ENCODE measurements at regions not wholly inside any gene's neighbourhood (a gene's known extent, or its start where the extent isn't known, plus 50 kb on each side); places are given as distances from the start of the nearest gene placed in this dataset.

DNA sequence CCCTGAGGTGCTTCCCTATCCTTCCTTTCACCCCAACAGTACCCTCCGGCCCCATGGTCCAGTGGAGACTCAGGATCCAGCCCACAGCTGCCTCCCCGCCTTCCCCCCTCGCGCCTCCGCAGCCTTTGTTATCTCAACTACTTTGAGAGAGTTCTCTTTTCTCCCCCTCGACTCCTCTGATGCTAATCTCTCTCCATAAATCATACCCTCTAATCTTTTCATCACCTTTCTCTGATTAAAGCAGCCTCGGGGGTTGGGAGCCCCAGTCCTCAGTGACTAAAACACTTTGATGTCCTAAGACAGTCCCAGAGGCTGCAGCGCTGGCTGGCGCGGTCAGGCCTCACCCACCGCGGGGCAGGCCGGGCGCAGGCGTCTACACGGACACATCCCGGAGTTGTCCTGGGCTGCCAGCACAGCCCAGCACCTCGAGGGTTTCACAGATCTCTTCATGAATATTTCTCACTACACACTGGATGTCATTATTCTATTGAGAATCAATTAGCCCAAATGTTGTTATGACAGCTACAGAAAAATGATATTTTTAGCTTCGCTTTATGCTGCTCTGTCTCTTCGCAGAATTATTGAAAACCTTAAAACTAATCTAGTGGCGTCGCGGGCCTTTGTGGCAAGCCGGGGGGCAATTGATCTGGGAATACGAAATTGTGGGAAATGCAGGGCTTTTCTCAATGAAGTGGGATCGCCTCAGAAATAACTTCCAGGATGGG lies 289.5 kb downstream of the RRAGC start:
- no peak for DNase-seq

DNA sequence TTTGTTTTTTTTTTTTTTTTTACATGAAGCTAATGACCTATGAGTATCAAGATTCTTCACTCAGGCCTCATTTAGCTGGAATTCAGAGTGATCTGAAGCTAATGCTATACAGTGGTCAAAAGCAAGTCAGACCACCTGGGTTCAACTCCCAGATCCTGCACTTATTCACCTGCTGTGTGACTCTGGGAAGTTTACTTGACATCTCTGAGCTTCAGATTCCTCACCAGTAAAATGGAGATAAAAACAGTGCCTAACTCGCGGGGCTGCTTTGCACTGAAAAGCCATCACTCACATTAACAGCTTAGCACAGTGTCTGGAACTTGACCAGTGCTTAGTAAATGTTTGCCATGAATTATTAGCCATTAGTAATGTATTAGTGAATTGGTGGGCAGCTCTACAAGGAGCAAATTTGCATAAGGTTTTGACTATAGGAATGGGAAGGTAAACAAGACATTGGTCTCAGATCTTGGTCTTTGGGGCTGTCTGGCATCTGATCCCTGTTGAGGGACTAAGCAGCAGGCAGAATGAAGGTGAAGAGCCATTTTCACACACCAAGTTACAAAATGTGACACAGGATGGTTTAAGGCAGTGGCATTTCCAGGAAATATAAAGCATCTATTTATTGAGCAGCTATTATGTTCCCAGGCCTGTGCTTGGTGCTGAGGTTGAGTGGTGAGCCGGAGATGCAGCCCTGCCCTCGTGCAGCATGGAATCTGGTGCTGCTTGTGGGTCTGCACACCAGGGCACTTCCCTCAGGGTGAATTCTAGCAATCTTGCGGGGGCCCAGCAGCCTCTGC lies 291.3 kb downstream of the RRAGC start:
- DNase-seq = no peak

DNA sequence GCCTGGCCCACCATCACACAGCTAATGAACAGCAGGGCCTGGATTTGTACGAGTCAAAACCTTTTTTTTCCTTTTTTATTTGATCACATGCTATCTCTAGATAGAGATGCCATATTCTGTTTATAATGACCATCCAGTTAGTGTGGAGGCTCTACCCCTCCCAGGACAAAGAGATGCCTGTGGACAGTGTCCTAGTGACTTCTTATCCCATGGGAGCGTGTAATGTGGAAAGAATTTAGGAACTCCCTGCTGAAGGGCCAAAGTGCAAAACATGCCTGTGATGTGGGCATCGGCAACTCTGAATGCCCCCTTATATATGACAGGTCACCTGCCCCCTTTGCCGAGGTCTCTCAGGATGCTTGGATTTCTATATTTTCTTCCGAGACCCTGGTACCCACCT lies 292.2 kb downstream of the RRAGC start:
- DNase-seq = no peak

GRCh38 chr1:38565020-38565491 lies 294.5 kb downstream of the RRAGC start:
- DNase-seq = no peak

DNA sequence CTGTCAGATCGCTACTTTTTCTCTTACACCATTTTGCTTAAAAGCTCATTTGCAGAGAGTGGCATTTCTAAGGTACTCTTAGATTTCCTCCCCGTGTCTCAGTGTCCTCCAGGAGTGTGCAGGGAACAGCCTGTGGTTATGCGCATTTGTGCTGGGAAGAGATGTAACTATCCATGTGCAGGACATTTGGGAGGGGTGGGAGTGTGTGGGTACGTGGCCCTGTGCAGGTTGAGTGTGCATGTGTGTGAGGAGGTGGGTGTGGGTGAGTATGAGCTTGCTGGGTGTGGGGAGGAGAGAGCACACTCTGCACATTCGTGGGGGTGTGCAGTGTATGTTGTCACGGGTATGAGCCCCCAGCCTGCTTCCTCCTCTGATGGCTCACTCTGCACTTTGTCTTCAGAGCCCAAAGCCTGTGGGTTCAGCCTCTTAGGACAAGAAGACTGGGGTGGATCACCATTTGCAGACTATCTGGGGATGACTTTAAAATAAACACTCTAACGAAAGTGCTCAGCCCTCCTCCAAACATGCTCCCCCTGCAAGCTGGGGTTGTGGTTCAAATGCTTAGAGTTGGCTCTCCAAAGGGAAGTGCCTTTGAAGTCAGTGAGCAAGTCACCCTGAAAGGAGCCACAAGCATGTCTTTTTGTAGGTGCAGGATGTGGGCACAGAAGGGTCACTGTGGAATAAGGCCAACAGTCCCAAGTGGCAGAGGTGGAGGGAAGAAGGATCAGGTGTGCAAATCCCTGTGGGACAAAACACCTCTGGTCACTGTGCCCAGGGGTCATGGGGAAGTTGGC lies 295.4 kb downstream of the RRAGC start:
- no peak for DNase-seq

DNA sequence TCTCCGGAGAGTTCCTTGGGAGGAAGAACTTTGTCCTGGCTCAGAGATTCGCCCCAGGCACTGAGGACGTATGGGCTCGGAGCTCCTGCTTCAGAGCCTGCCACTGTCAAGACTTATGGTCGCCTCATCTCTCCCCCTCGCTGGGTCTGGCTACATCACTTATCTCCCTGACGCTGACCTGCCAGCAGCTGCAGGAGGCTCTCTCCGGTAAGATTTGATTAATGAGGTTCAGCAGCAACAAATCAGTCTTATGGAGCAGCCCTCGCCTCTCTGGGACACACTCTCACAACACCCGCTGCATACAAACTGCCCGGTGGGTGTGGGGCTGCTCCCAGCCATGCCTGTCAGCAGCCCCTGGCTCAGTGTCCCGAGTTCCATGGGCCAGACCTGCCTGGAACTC lies 297.8 kb downstream of the RRAGC start:
- no peak for DNase-seq

DNA sequence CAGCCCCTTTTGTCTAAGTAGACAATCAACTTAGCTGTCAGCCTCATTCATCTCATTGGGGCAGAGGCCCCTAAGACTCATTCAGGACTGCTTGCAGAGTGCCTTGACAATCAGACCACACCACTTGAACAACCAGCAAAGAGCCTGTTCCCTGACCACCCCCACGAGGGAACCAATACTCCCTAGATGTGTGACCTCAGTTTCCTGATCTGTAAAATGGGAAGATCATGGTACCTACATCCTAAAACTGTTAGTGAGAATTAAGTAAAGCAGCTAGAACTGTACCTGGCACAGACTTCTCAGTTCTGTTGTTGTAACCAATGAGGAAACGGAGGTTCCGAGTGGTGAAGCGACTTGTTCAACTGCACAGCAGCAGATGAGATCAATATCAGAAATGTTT lies 298.5 kb downstream of the RRAGC start:
- DNase-seq = no peak

DNA sequence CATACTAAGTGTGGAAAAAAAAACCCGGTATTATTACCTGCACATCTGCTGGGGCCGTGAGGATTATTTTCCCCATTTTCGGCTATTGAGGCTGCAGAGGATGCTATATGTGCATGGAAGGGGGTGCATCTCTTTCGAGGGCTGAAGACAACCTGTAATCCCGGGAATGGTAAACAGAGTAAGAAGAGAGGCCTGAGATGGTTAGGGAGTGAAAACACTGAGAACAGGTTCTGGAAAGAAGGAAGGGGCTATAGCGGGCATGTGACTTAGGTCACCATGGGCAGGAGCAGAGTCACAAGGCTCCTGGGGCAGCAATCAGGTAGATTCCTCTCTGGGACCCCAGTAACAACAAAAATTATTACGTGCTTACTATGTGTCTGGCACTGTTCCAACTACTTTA lies 299.1 kb downstream of the RRAGC start:
- DNase-seq = no peak

DNA sequence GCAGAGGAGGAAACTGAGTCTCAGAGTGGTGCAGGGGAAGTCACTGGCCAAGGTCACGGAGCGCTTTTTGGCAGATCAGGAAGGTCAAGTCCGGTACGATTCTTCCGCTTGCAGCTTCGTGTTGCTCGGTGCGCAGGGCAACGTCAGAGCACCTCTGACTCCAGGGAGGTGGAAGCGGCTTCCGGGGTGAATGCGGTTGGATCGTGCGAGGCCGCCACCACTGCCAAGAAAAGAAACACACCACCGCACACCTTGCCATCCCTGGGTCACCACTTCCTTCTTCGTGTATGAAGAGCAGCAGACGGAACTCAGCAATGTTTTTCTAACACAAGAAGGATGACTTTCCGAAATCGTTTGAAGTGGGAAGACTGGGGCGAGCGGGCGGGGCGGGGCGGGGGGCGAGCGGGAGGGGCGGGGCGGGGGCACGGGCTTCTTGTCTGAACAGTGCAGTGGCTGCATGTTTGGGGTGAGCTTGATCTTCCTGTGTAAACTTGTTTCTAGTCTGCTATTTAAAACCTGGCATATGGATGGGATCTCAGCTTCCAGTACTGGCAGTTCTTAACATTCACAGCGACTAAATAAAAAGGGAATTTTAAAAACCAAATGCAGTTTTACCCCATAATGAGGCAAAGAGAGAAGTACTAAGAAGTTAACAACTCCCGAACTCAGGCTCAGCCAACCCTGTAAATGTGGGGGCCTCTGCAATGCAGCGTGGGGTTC lies 300.0 kb downstream of the RRAGC start:
- peak; percentile 1 for DNase-seq

- DNase-seq = no peak
These were observed 300.8 kb downstream of the RRAGC start for GRCh38 chr1:38558500-38559445.

GRCh38 chr1:38558055-38558454 lies 301.5 kb downstream of the RRAGC start:
- no peak for DNase-seq

DNA sequence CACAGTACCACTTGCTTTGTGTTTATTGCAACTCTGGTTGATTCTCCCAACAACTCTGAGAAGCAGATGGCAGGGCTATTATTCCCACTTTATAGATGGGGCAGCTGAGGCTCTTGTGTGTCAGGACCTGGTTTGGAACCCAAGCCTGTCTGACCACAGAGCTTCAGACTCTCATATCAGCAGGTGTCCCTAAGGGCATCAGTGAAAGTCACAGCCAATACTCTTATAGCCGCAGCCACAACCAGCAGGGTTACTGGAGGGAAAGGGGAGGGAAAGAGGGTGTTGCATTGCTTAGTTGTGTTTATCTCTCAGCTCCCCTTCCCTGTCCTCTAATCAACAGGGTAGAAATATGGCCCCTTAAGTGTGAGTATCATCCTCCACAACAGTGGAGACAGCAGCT lies 304.0 kb downstream of the RRAGC start:
- DNase-seq = no peak

DNA sequence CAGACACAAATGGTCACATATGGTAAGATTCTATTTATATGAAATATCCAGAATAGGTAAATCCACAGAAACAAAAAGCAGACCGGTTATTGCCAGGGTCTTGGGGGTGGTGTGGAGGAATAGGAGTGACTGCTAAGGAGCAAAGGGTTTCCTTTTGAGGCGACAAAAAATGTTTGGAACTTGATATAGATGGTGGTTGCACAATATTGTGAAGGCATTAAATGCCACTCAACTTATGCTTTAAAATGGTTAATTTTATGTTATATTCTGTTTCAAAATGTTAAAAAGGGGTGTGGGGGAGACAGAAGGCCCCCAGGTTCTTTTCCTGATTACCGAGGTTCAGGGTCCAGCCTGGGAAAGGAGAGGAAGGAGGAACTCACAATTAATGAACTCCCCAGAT lies 304.4 kb downstream of the RRAGC start:
- DNase-seq = no peak

- no peak for DNase-seq
These were observed 308.0 kb downstream of the RRAGC start for GRCh38 chr1:38551318-38552307.

DNA sequence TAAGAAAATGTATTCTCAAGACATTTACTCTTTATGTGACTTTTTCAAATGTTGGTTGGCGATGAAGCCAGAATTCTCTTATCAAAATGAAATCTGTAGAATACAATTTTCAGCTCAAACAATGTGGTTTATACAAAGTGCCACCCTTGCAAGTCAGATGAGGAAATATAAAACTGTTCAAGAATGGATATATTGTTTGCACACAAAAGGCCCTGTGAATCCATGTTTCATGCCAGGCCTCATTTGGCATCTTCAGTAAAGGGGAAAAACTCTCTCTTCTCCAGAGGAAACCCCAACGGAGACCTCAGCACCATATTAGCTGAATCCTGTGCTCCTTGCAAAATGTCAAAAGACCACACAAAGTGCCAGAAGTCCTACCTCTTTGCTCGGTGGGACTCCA lies 310.4 kb downstream of the RRAGC start:
- no peak for DNase-seq

- no peak for DNase-seq
These were observed 312.3 kb downstream of the RRAGC start for GRCh38 chr1:38547321-38547720.

- DNase-seq = no peak
These were observed 312.9 kb downstream of the RRAGC start for GRCh38 chr1:38546636-38547035.

- no peak for DNase-seq
These were observed 318.3 kb downstream of the RRAGC start for GRCh38 chr1:38541223-38541622.

DNA sequence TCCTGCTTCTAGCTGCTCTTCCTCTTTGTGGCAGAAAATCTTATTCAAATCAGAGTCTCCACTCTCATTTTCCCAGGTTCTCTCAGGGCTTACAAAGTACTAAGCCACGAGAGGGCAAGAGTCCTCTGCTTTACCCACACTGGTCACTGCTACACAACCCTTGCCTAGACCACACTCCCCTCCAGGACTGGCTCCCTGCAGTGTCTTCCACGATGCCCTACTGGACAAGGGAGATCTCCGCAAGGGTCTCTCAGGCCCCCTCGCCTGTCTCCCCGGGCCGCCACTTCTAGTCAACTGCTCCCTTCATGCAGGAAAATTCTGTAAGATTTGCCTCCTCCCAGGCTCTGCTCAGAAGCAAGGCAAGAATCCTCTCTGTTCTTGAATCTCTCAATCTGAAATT lies 319.6 kb downstream of the RRAGC start:
- DNase-seq = no peak

DNA sequence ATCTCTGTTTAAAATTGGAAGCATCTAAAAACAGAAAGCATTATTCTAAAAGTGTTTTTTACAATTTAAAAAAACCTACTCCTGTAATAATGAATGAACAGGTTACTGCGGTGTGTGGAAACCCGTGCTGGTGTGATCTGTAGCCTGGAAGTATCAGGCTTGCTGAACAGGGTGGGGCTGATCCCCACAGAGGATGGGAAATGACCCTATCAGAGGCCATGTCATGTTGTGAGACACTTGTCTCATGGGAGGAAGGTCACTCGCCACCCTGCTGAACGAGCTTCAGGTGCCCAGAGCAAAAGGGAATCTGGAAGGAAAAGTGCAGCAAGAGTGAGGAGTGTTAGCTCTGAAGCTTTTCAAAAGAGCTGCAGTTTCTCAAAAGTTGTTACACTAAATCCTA lies 320.7 kb downstream of the RRAGC start:
- no peak for DNase-seq
